Heart left ventricle (tissue), 13 donors: ENCODE measurements at regions not wholly inside any gene's neighbourhood (a gene's known extent, or its start where the extent isn't known, plus 50 kb on each side); places are given as distances from the start of the nearest gene placed in this dataset.

ENCODE experiments used
- CTCF ChIP-seq, 12 donors: fragments of 200-600 bp; sonication (generic) in 4 of 12; IDR thresholded peaks; one replicate each; pipeline versions ENCODE4 v1.5.0 to v1.8.0; 2018 to 2022; ENCODE audit warnings: antibody characterized with exemption in 12 of 12, mild to moderate bottlenecking in 5 of 12
- POLR2A ChIP-seq, 2 donors: fragments of 450-650 bp; IDR thresholded peaks; one replicate each; pipeline ENCODE4 v1.6.1; 2017; ENCODE audit warnings: antibody characterized with exemption in 2 of 2, mild to moderate bottlenecking in 2 of 2, moderate library complexity in 2 of 2
- donor health status: ischemic (EF 13 %, LVEDD 7.1; RV severe dilation, severe dysfunction).
- donor health status: DM: no; HTN: yes; CAD: no.
- donor health status: DM: no; HTN: no; CAD: no.
- donor health status: ischemic (EF 25% LVEDD 6.9; RV normal size, moderate dysfunction).
- donor health status: ischemic (EF 25% LVEDD 5.7; RV mildly dilated, moderate dysfunction).
- donor health status: ischemic (EF 35%, LVEDD 5.7; RV mildly dilated, moderate dysfunction).
- donor health status: nonischemic (EF 11% LVEDD 7.7; RV severe dilation, severe dysfunction).
- donor health status: DM: yes; HTN: yes; CAD: no.
- donor health status: PGD.
- donor health status: ischemic (EF 29% LVEDD 5.4; RV normal size, mild dysfunction).
- donor health status: nonischemic (EF 23%, LVEDD 6.1; RV moderate dilation, normal function).

DNA sequence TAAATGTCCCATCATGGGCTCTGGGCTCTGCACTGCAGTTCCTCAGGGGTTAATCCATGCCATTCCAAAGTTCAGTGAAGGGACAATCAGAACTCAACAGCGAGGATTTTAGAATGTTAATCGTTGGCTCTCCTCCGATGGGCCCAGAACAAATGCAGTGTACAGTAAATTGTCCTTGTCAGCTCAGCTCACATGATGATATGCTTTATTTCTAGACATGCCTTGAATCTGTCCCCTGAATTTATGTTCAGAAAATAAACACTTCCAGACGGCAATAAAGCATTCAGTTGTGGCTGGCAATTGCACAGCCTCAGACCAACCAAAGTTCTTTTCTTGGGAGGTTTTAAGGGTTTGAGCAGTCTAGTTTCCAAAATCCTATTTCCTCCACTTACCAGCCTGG is 981.2 kb downstream of the BCL11A start:
- TF ChIP-seq CTCF (IDR thresholded peaks at IDR 0.05), result no peak
- no peak for TF ChIP-seq POLR2A (IDR thresholded peaks at IDR 0.05)
